ENCODE measurements at regions not wholly inside any gene's neighbourhood (a gene's known extent, or its start where the extent isn't known, plus 50 kb on each side); places are given as distances from the start of the nearest gene placed in this dataset.
"Not testable (repeated sequence)": the region's sequence is repeated elsewhere in the genome, so short reads cannot be mapped to it uniquely, and the experiment has no call there.

- H3K27ac ChIP-seq (ENCODE audit: low read depth in 1 of 2, low read length in 2 of 2); H3K36me3 ChIP-seq (ENCODE audit: control insufficient read depth in 1 of 2, insufficient read depth in 2 of 2, low read length in 1 of 2); H3K27me3 ChIP-seq (ENCODE audit: control insufficient read depth in 1 of 2, insufficient read depth in 2 of 2, low read length in 1 of 2); DNase-seq; intact Hi-C loops (cut with DNase I); ATAC-seq (ENCODE audit: low FRiP score); H3K9me3 ChIP-seq (ENCODE audit: control insufficient read depth, low read length); H3K4me1 ChIP-seq (ENCODE audit: control insufficient read depth in 1 of 2, insufficient read depth in 2 of 2, low read length in 2 of 2); H3K4me3 ChIP-seq (ENCODE audit: low read length in 2 of 2): not testable (repeated sequence)
- 68 to 83% methylated on average over 7 of the region's 7 CpGs for WGBS, 2 donors
Measured at GRCh38 chr1:91207691-91208090, 185.9 kb upstream of the ZNF644 start.

DNA sequence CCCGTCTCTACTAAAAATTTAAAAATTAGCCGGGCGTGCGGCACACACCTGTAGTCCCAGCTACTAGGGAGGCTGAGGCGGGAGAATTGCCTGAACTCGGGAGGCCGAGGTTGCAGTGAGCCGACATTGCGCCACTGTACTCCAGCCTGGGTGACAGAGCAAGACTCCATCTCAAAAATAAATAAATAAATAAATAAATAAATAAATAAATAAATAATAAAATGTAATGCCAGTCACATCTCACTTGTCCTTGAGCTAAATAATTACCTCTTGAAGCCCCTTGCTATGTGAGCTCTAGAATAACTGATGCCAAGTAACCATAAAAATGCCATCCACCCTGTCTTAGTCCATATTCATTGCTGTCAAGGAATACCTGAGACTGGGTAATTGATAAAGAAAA, 182.3 kb upstream of the ZNF644 start:
- H3K36me3 ChIP-seq (ENCODE audit: control insufficient read depth in 1 of 2, insufficient read depth in 2 of 2, low read length in 1 of 2); intact Hi-C loops (cut with DNase I); DNase-seq; H3K27me3 ChIP-seq (ENCODE audit: control insufficient read depth in 1 of 2, insufficient read depth in 2 of 2, low read length in 1 of 2); ATAC-seq (ENCODE audit: low FRiP score); H3K9me3 ChIP-seq (ENCODE audit: control insufficient read depth, low read length); H3K4me3 ChIP-seq (ENCODE audit: low read length in 2 of 2); H3K4me1 ChIP-seq (ENCODE audit: control insufficient read depth in 1 of 2, insufficient read depth in 2 of 2, low read length in 2 of 2); H3K27ac ChIP-seq (ENCODE audit: low read depth in 1 of 2, low read length in 2 of 2): not testable (repeated sequence)
- WGBS, 2 donors, result 97 to 98% methylated on average over 9 of the region's 9 CpGs

GRCh38 chr1:91201694-91202093, 179.9 kb upstream of the ZNF644 start:
- Histone ChIP-seq H3K27ac (ENCODE audit: low read depth in 1 of 2, low read length in 2 of 2) (no peak overlapping the region), H3K27me3 (ENCODE audit: control insufficient read depth in 1 of 2, insufficient read depth in 2 of 2, low read length in 1 of 2) (no peaks in the 10 kb centered on the region), H3K4me1 (ENCODE audit: control insufficient read depth in 1 of 2, insufficient read depth in 2 of 2, low read length in 2 of 2) (no peaks in the 10 kb centered on the region), H3K4me3 (ENCODE audit: low read length in 2 of 2) (no peak overlapping the region), H3K9me3 (ENCODE audit: control insufficient read depth, low read length) (no peaks in the 10 kb centered on the region), H3K36me3 (ENCODE audit: control insufficient read depth in 1 of 2, insufficient read depth in 2 of 2, low read length in 1 of 2) (no peaks in the 10 kb centered on the region)
- DNase-seq (no peak), ATAC-seq (ENCODE audit: low FRiP score) (no peak)
- intact Hi-C loops (cut with DNase I), result no loop called here
- WGBS, 2 donors, result 59 to 70% methylated on average over 1 of the region's 1 CpG

DNA sequence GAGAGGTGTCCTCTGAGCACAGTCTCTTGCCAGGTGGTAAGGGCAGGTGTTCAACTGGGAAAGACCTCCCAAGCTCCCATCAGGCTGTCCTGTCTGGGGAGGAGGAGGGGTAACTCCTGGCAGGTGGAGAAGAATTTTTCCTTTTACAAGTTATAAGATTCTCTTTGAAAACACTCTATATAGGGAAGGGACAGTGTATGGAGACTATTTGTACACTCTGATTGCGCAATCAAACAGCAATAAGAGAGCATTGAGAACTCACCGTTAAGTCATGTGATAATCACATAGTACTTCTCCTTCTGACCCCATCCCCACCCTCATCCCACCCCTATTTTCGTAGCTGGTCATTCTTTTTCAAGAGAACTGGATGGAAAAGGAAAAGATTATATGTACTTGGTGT, 179.3 kb upstream of the ZNF644 start:
- WGBS, 2 donors, result 67 to 73% methylated on average over 3 of the region's 3 CpGs
- ATAC-seq (ENCODE audit: low FRiP score) (no peak), DNase-seq (no peak)
- H3K27ac ChIP-seq (ENCODE audit: low read depth in 1 of 2, low read length in 2 of 2), result no peak overlapping the region
- H3K4me3 ChIP-seq (ENCODE audit: low read length in 2 of 2), result no peak overlapping the region
- H3K9me3 ChIP-seq (ENCODE audit: control insufficient read depth, low read length), result no peaks in the 10 kb centered on the region
- no peaks in the 10 kb centered on the region for H3K4me1 ChIP-seq (ENCODE audit: control insufficient read depth in 1 of 2, insufficient read depth in 2 of 2, low read length in 2 of 2)
- no peaks in the 10 kb centered on the region for H3K27me3 ChIP-seq (ENCODE audit: control insufficient read depth in 1 of 2, insufficient read depth in 2 of 2, low read length in 1 of 2)
- intact Hi-C loops (cut with DNase I), result no loop called here
- no peaks in the 10 kb centered on the region for H3K36me3 ChIP-seq (ENCODE audit: control insufficient read depth in 1 of 2, insufficient read depth in 2 of 2, low read length in 1 of 2)

DNA sequence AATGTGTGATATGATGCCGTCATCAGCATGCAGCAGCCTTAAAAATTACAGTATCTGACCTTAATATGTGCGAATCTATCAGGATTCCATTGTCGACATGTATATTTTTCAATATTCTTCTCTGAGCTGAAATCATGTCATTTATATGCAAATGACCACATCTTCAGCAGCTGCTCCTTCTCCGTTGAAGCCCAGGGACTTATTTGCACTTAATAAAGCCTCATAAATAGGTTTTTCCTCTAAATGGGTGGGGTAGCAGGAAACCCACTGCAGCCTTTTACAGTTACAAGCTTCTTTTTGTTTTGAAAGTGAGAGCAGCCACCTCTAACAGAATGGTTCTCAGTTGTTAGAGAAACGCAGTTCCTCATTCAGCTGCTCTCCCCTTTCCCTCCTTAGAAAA, 178.8 kb upstream of the ZNF644 start:
- no peaks in the 10 kb centered on the region for H3K4me1 ChIP-seq (ENCODE audit: control insufficient read depth in 1 of 2, insufficient read depth in 2 of 2, low read length in 2 of 2)
- DNase-seq (no peak), ATAC-seq (ENCODE audit: low FRiP score) (no peak)
- H3K27me3 ChIP-seq (ENCODE audit: control insufficient read depth in 1 of 2, insufficient read depth in 2 of 2, low read length in 1 of 2), result no peaks in the 10 kb centered on the region
- no peak overlapping the region for H3K27ac ChIP-seq (ENCODE audit: low read depth in 1 of 2, low read length in 2 of 2)
- H3K4me3 ChIP-seq (ENCODE audit: low read length in 2 of 2), result no peak overlapping the region
- H3K9me3 ChIP-seq (ENCODE audit: control insufficient read depth, low read length), result no peaks in the 10 kb centered on the region
- intact Hi-C loops (cut with DNase I), result no loop called here
- WGBS, 2 donors, result 64 to 65% methylated on average over 5 of the region's 5 CpGs
- H3K36me3 ChIP-seq (ENCODE audit: control insufficient read depth in 1 of 2, insufficient read depth in 2 of 2, low read length in 1 of 2), result no peaks in the 10 kb centered on the region

- H3K27me3 ChIP-seq (ENCODE audit: control insufficient read depth in 1 of 2, insufficient read depth in 2 of 2, low read length in 1 of 2), result no peaks in the 10 kb centered on the region
- no peak overlapping the region for H3K4me3 ChIP-seq (ENCODE audit: low read length in 2 of 2)
- DNase-seq, result no peak
- H3K27ac ChIP-seq (ENCODE audit: low read depth in 1 of 2, low read length in 2 of 2), result no peak overlapping the region
- WGBS, 2 donors, result 61 to 79% methylated on average over 6 of the region's 6 CpGs
- intact Hi-C loops (cut with DNase I), result no loop called here
- ATAC-seq (ENCODE audit: low FRiP score), result no peak
- H3K9me3 ChIP-seq (ENCODE audit: control insufficient read depth, low read length), result no peaks in the 10 kb centered on the region
- no peaks in the 10 kb centered on the region for H3K36me3 ChIP-seq (ENCODE audit: control insufficient read depth in 1 of 2, insufficient read depth in 2 of 2, low read length in 1 of 2)
- no peaks in the 10 kb centered on the region for H3K4me1 ChIP-seq (ENCODE audit: control insufficient read depth in 1 of 2, insufficient read depth in 2 of 2, low read length in 2 of 2)
Measured at GRCh38 chr1:91199988-91200387, 178.2 kb upstream of the ZNF644 start.

GRCh38 chr1:91190996-91191395, 169.2 kb upstream of the ZNF644 start:
- no peak for DNase-seq
- WGBS, 2 donors, result 84 to 85% methylated on average over 4 of the region's 4 CpGs

GRCh38 chr1:91189096-91189495, 167.3 kb upstream of the ZNF644 start:
- DNase-seq, result no peak
- no peak for ATAC-seq (ENCODE audit: low FRiP score)
- Histone ChIP-seq H3K36me3 (ENCODE audit: control insufficient read depth in 1 of 2, insufficient read depth in 2 of 2, low read length in 1 of 2) (no peaks in the 10 kb centered on the region), H3K27me3 (ENCODE audit: control insufficient read depth in 1 of 2, insufficient read depth in 2 of 2, low read length in 1 of 2) (no peaks in the 10 kb centered on the region), H3K27ac (ENCODE audit: low read depth in 1 of 2, low read length in 2 of 2) (no peak overlapping the region), H3K4me3 (ENCODE audit: low read length in 2 of 2) (no peak overlapping the region), H3K9me3 (ENCODE audit: control insufficient read depth, low read length) (no peaks in the 10 kb centered on the region), H3K4me1 (ENCODE audit: control insufficient read depth in 1 of 2, insufficient read depth in 2 of 2, low read length in 2 of 2) (no peaks in the 10 kb centered on the region)
- WGBS, 2 donors, result 48 to 52% methylated on average over 4 of the region's 4 CpGs
- intact Hi-C loops (cut with DNase I), result no loop called here

More at GRCh38 chr1:91190996-91191395, 169.2 kb upstream of the ZNF644 start:
- no peaks in the 10 kb centered on the region for H3K36me3 ChIP-seq (ENCODE audit: control insufficient read depth in 1 of 2, insufficient read depth in 2 of 2, low read length in 1 of 2)
- H3K4me1 ChIP-seq (ENCODE audit: control insufficient read depth in 1 of 2, insufficient read depth in 2 of 2, low read length in 2 of 2), result no peaks in the 10 kb centered on the region
- H3K4me3 ChIP-seq (ENCODE audit: low read length in 2 of 2), result no peak overlapping the region
- ATAC-seq (ENCODE audit: low FRiP score), result no peak
- H3K9me3 ChIP-seq (ENCODE audit: control insufficient read depth, low read length), result no peaks in the 10 kb centered on the region
- no peak overlapping the region for H3K27ac ChIP-seq (ENCODE audit: low read depth in 1 of 2, low read length in 2 of 2)
- intact Hi-C loops (cut with DNase I), result no loop called here
- H3K27me3 ChIP-seq (ENCODE audit: control insufficient read depth in 1 of 2, insufficient read depth in 2 of 2, low read length in 1 of 2), result no peaks in the 10 kb centered on the region

- ATAC-seq (ENCODE audit: low FRiP score); H3K9me3 ChIP-seq (ENCODE audit: control insufficient read depth, low read length); DNase-seq; H3K4me3 ChIP-seq (ENCODE audit: low read length in 2 of 2); intact Hi-C loops (cut with DNase I); H3K27me3 ChIP-seq (ENCODE audit: control insufficient read depth in 1 of 2, insufficient read depth in 2 of 2, low read length in 1 of 2); H3K36me3 ChIP-seq (ENCODE audit: control insufficient read depth in 1 of 2, insufficient read depth in 2 of 2, low read length in 1 of 2); H3K4me1 ChIP-seq (ENCODE audit: control insufficient read depth in 1 of 2, insufficient read depth in 2 of 2, low read length in 2 of 2); H3K27ac ChIP-seq (ENCODE audit: low read depth in 1 of 2, low read length in 2 of 2): not testable (repeated sequence)
Measured at GRCh38 chr1:91182807-91183206, 161.0 kb upstream of the ZNF644 start.

All from aorta (tissue), 5 donors.